ENCODE measurements at regions not wholly inside any gene's neighbourhood (a gene's known extent, or its start where the extent isn't known, plus 50 kb on each side); places are given as distances from the start of the nearest gene placed in this dataset.

DNA sequence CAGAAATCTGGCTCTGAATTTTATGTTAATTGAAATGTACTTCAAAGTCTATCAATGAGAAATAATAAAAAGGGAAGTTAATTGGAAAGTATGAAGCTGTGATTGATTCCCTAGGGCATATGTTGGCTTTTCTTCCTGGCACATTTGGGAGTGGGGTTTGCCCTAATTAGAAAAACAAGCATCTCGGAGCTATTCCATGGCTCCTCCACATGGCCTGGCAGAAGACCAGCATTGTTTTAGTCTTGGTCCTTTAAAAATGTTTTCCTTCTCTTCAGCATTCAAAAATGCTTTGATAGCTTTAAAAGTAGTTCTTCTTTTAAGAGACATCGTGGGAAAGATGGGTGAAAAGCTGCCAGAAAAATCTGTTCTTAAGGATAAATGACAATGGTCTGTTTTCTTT lies 445.5 kb upstream of the PKDCC start:
- in situ Hi-C loops (cut with MboI), result no loop called here
- no TSS peak for BruUV-seq (replicated peaks)

More for the DNA sequence above, 445.5 kb upstream of the PKDCC start:
- no peak for DNase-seq (ENCODE audit: low read depth, low spot score)
- Histone ChIP-seq H3K9ac (ENCODE audit: control insufficient read depth, insufficient read depth, low read length) (no peak overlapping the region), H4K20me1 (ENCODE audit: control insufficient read depth, insufficient read depth) (no peaks in the 10 kb centered on the region), H2AFZ (ENCODE audit: control insufficient read depth, low read depth, low read length) (no peak overlapping the region), H3K4me3 (no peak overlapping the region), H3K79me2 (ENCODE audit: control insufficient read depth, insufficient read depth, low read length) (no peaks in the 10 kb centered on the region), H3K27ac (ENCODE audit: control insufficient read depth, insufficient read depth) (no peak overlapping the region), H3K36me3 (ENCODE audit: control insufficient read depth in 2 of 2, insufficient read depth in 2 of 2, low read length in 1 of 2) (no peaks in the 10 kb centered on the region), H3K27me3 (replicated peaks in 1 of 2; ENCODE audit: control insufficient read depth in 2 of 2, insufficient read depth in 2 of 2, low read length in 1 of 2) (no peaks in the 10 kb centered on the region), H3K4me1 (ENCODE audit: control insufficient read depth, insufficient read depth, low read length) (no peaks in the 10 kb centered on the region), H3K9me3 (replicated peaks; ENCODE audit: control insufficient read depth, insufficient read depth, low read length) (no peaks in the 10 kb centered on the region), H3K4me2 (ENCODE audit: control insufficient read depth, insufficient read depth) (no peak overlapping the region)
- no peak for FAIRE-seq
- 0% methylated on average over 2 of the region's 2 CpGs for WGBS (ENCODE audit: insufficient coverage, insufficient replicate concordance, low lambda C conversion rate, missing lambda C conversion rate)
- CTCF ChIA-PET, result no interaction called here
- intact Hi-C loops (cut with micrococcal nuclease; ENCODE audit: unreplicated experiment), result no loop called here
- POLR2A ChIA-PET, result no interaction called here
- SMC1A ChIA-PET (ENCODE audit: uncharacterized antibody, unreplicated experiment), result no interaction called here
- ATAC-seq, result no peak
- TF ChIP-seq, protein P1, sequence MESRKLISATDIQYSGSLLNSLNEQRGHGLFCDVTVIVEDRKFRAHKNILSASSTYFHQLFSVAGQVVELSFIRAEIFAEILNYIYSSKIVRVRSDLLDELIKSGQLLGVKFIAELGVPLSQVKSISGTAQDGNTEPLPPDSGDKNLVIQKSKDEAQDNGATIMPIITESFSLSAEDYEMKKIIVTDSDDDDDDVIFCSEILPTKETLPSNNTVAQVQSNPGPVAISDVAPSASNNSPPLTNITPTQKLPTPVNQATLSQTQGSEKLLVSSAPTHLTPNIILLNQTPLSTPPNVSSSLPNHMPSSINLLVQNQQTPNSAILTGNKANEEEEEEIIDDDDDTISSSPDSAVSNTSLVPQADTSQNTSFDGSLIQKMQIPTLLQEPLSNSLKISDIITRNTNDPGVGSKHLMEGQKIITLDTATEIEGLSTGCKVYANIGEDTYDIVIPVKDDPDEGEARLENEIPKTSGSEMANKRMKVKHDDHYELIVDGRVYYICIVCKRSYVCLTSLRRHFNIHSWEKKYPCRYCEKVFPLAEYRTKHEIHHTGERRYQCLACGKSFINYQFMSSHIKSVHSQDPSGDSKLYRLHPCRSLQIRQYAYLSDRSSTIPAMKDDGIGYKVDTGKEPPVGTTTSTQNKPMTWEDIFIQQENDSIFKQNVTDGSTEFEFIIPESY (IDR thresholded peaks at IDR 0.05), result no peak
- no peak for TF ChIP-seq CREB1 (IDR thresholded peaks at IDR 0.05; ENCODE audit: low read depth)
- TF ChIP-seq PAX5 (IDR thresholded peaks at IDR 0.05; ENCODE audit: borderline replicate concordance, low read depth, low read length), result no peak
- TF ChIP-seq, protein P2, sequence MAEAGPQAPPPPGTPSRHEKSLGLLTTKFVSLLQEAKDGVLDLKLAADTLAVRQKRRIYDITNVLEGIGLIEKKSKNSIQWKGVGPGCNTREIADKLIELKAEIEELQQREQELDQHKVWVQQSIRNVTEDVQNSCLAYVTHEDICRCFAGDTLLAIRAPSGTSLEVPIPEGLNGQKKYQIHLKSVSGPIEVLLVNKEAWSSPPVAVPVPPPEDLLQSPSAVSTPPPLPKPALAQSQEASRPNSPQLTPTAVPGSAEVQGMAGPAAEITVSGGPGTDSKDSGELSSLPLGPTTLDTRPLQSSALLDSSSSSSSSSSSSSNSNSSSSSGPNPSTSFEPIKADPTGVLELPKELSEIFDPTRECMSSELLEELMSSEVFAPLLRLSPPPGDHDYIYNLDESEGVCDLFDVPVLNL (IDR thresholded peaks at IDR 0.05; ENCODE audit: low read depth, low read length), result no peak
- no peak for TF ChIP-seq ESRRA (IDR thresholded peaks at IDR 0.05; ENCODE audit: low read length)
- no peak for TF ChIP-seq ZNF274 (IDR thresholded peaks at IDR 0.05; ENCODE audit: insufficient read depth, insufficient read length)
- no peak for TF ChIP-seq CBX3 (IDR thresholded peaks at IDR 0.05; ENCODE audit: borderline replicate concordance, low read depth)
- no peak for TF ChIP-seq RAD21 (IDR thresholded peaks at IDR 0.05; ENCODE audit: insufficient read depth, low read depth, low read length)
- no peak for TF ChIP-seq MEF2A (IDR thresholded peaks at IDR 0.05; ENCODE audit: insufficient read depth, low read depth, low read length)
- TF ChIP-seq PAX8 (IDR thresholded peaks at IDR 0.05), result no peak
- no peak for TF ChIP-seq ZBTB11 (CRISPR knock-in tag; IDR thresholded peaks at IDR 0.05)
- no peak for TF ChIP-seq NFYA (IDR thresholded peaks at IDR 0.05; ENCODE audit: borderline replicate concordance, low read depth, low read length)
- TF ChIP-seq ZNF207 (IDR thresholded peaks at IDR 0.05; ENCODE audit: borderline replicate concordance), result no peak
- TF ChIP-seq YBX1 (IDR thresholded peaks at IDR 0.05), result no peak
- no peak for TF ChIP-seq YY1 (IDR thresholded peaks at IDR 0.05; ENCODE audit: low read depth, low read length)
- RAD21 ChIA-PET (ENCODE audit: unreplicated experiment), result no interaction called here

All from GM12878 (cell line).